ENCODE measurements at regions not wholly inside any gene's neighbourhood (a gene's known extent, or its start where the extent isn't known, plus 50 kb on each side); places are given as distances from the start of the nearest gene placed in this dataset.

DNA sequence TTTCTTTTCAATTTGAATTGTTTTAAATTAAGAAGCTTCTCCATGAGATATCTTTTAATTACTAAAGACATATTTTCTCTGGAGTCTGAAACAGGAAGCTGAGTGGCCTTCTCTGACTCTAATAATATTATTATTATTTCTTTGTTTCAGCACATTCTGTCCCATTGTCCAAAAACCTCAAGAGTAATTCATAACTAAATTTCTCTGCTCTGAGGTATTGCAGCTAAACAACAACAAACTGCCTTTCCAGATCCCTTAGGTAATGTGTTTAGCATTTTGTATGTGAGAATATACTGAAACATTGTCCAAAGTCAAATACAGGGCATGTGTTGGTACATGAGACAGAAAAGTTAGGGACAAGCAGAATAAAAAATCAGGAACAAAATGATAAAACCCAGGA is 199.0 kb upstream of the FAR2 start:
- TF ChIP-seq, protein P1, sequence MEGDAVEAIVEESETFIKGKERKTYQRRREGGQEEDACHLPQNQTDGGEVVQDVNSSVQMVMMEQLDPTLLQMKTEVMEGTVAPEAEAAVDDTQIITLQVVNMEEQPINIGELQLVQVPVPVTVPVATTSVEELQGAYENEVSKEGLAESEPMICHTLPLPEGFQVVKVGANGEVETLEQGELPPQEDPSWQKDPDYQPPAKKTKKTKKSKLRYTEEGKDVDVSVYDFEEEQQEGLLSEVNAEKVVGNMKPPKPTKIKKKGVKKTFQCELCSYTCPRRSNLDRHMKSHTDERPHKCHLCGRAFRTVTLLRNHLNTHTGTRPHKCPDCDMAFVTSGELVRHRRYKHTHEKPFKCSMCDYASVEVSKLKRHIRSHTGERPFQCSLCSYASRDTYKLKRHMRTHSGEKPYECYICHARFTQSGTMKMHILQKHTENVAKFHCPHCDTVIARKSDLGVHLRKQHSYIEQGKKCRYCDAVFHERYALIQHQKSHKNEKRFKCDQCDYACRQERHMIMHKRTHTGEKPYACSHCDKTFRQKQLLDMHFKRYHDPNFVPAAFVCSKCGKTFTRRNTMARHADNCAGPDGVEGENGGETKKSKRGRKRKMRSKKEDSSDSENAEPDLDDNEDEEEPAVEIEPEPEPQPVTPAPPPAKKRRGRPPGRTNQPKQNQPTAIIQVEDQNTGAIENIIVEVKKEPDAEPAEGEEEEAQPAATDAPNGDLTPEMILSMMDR (IDR thresholded peaks at IDR 0.05) = no peak
- no peak for TF ChIP-seq POLR2A (IDR thresholded peaks at IDR 0.05)

All from right lobe of liver (tissue), 4 donors.